Neuronal stem cell (in vitro differentiated cells): ENCODE measurements at regions not wholly inside any gene's neighbourhood (a gene's known extent, or its start where the extent isn't known, plus 50 kb on each side); places are given as distances from the start of the nearest gene placed in this dataset.

Source experiments
- DNase-seq: peaks from one replicate; pipeline ENCODE4 v3.0.0-alpha.2; 2013; ENCODE audit warnings: low spot score
- H2AFZ ChIP-seq: one replicate; pipeline ENCODE4 v1.6.1; 2013; ENCODE audit warnings: mild to moderate bottlenecking, low read length, inconsistent platforms
- H2AK5ac ChIP-seq: 2 replicates; pipeline ENCODE4 v1.6.1; 2013; ENCODE audit warnings: low read depth, mild to moderate bottlenecking, inconsistent platforms, low read length, moderate library complexity, mixed read lengths
- H2BK120ac ChIP-seq: 2 replicates; pipeline ENCODE4 v1.6.1; 2013; ENCODE audit warnings: low read depth, mild to moderate bottlenecking, inconsistent platforms, low read length, moderate library complexity, mixed read lengths
- H2BK12ac ChIP-seq: one replicate; pipeline ENCODE4 v1.6.1; 2013; ENCODE audit warnings: low read length, inconsistent platforms
- H2BK15ac ChIP-seq: 2 replicates; pipeline ENCODE4 v1.6.1; 2013; ENCODE audit warnings: mild to moderate bottlenecking, low read length, inconsistent platforms, mixed read lengths
- H2BK5ac ChIP-seq: one replicate; pipeline ENCODE4 v1.6.1; 2013; ENCODE audit warnings: inconsistent platforms, mild to moderate bottlenecking, low read length, moderate library complexity
- H3K14ac ChIP-seq: one replicate; pipeline ENCODE4 v1.6.1; 2013; ENCODE audit warnings: low read length, inconsistent platforms
- H3K18ac ChIP-seq: 2 replicates; pipeline ENCODE4 v1.6.1; 2013; ENCODE audit warnings: low read length, inconsistent platforms
- H3K23ac ChIP-seq: 2 replicates; pipeline ENCODE4 v1.6.1; 2013; ENCODE audit warnings: low read depth, mild to moderate bottlenecking, mixed read lengths, low read length, inconsistent platforms; ENCODE audit not compliant: poor library complexity
- H3K27ac ChIP-seq: replicated peaks from 3 replicates; pipeline ENCODE4 v1.5.1; 2013; ENCODE audit warnings: low read length, inconsistent platforms
- H3K27me3 ChIP-seq, 3 experiments: 2 replicates each; pipeline ENCODE4 v1.6.1; 2013; ENCODE audit warnings: low read length in 3 of 3, mild to moderate bottlenecking in 2 of 3, inconsistent platforms in 1 of 3, low read depth in 1 of 3, mixed read lengths in 1 of 3, moderate library complexity in 1 of 3; ENCODE audit not compliant: control insufficient read depth in 3 of 3, insufficient read depth in 3 of 3
- H3K36me3 ChIP-seq, 2 donors: replicated peaks in 1 of 2; 2 replicates each; pipeline ENCODE4 v1.6.1; 2013; ENCODE audit warnings: low read length in 2 of 2; ENCODE audit not compliant: control insufficient read depth in 2 of 2, insufficient read depth in 2 of 2
- H3K4ac ChIP-seq: 2 replicates; pipeline ENCODE4 v1.6.1; 2013; ENCODE audit warnings: inconsistent platforms, mild to moderate bottlenecking, low read length, moderate library complexity
- H3K4me1 ChIP-seq, 2 donors: 1 replicate in 1 of 2; 2 replicates in 1 of 2; pipeline ENCODE4 v1.6.1; 2013; ENCODE audit warnings: low read length in 2 of 2, low read depth in 1 of 2; ENCODE audit not compliant: control insufficient read depth in 2 of 2, insufficient read depth in 1 of 2
- H3K4me2 ChIP-seq: one replicate; pipeline ENCODE4 v1.6.1; 2013; ENCODE audit warnings: mild to moderate bottlenecking, low read length, inconsistent platforms; ENCODE audit not compliant: insufficient read depth, poor library complexity, severe bottlenecking
- H3K4me3 ChIP-seq, 2 donors: 2 replicates each; pipeline ENCODE4 v1.5.1; 2013; ENCODE audit warnings: low read length in 2 of 2, mild to moderate bottlenecking in 2 of 2, inconsistent platforms in 1 of 2, moderate library complexity in 1 of 2
- H3K79me1 ChIP-seq: one replicate; pipeline ENCODE4 v1.6.1; 2013; ENCODE audit warnings: low read depth, mild to moderate bottlenecking, inconsistent platforms, low read length, moderate library complexity
- H3K9ac ChIP-seq: one replicate; pipeline ENCODE4 v1.6.1; 2013; ENCODE audit warnings: mild to moderate bottlenecking, low read depth, low read length, inconsistent platforms; ENCODE audit not compliant: poor library complexity
- H3K9me3 ChIP-seq, 2 donors: replicated peaks in 1 of 2; 2 replicates each; pipeline versions ENCODE3 to v1.6.1; 2013; ENCODE audit warnings: low read length in 2 of 2, mild to moderate bottlenecking in 2 of 2, inconsistent platforms in 1 of 2, low read depth in 1 of 2, mixed read lengths in 1 of 2, moderate library complexity in 1 of 2; ENCODE audit not compliant: control insufficient read depth in 2 of 2, insufficient read depth in 1 of 2
- H4K8ac ChIP-seq: one replicate; pipeline ENCODE4 v1.6.1; 2013; ENCODE audit warnings: low read depth, mild to moderate bottlenecking, inconsistent platforms, low read length, moderate library complexity
- H4K91ac ChIP-seq: one replicate; pipeline ENCODE4 v1.6.1; 2013; ENCODE audit warnings: low read length, low read depth, mild to moderate bottlenecking, inconsistent platforms; ENCODE audit not compliant: poor library complexity
- WGBS, 2 donors: extraction: QIAGEN DNeasy Blood & Tissue Kit; methylation state at CpG; one replicate each; pipeline ENCODE4 v1.1.7; 2013; ENCODE audit warnings: missing lambda C conversion rate in 2 of 2, mixed read lengths in 1 of 2; ENCODE audit not compliant: insufficient read length in 2 of 2, insufficient replicate concordance in 1 of 2; ENCODE audit errors: extremely low coverage in 2 of 2; 5-methylcytosine and 5-hydroxymethylcytosine counted together

- no peak overlapping the region for H3K4ac ChIP-seq
- no peak overlapping the region for H3K4me3 ChIP-seq
- H3K36me3 ChIP-seq: no peaks in the 10 kb centered on the region
- H2AK5ac ChIP-seq: no peak overlapping the region
- peaks cover 0 to 2% of the 10 kb centered on the region in 2 donors for H3K4me1 ChIP-seq
- H3K4me2 ChIP-seq: no peak overlapping the region
- H2BK12ac ChIP-seq: no peak overlapping the region
- no peak overlapping the region for H3K23ac ChIP-seq
- H2BK120ac ChIP-seq: no peak overlapping the region
- H4K91ac ChIP-seq: no peak overlapping the region
- no peak for DNase-seq
- no peak overlapping the region for H4K8ac ChIP-seq
- H3K9me3 ChIP-seq: no peaks in the 10 kb centered on the region
- H3K79me1 ChIP-seq: no peaks in the 10 kb centered on the region
- H3K27ac ChIP-seq: no peak overlapping the region
- no peak overlapping the region for H2BK15ac ChIP-seq
- H3K18ac ChIP-seq: no peak overlapping the region
- no peaks in the 10 kb centered on the region for H3K27me3 ChIP-seq
- no peak overlapping the region for H2AFZ ChIP-seq
- H2BK5ac ChIP-seq: no peak overlapping the region
- H3K9ac ChIP-seq: no peak overlapping the region
- no peak overlapping the region for H3K14ac ChIP-seq
These were observed 78.4 kb downstream of the SOX9 start for GRCh38 chr17:72199256-72199655.

- Histone ChIP-seq H3K79me1 (no peaks in the 10 kb centered on the region), H3K4me1 (peaks cover 6 to 20% of the 10 kb centered on the region in 2 donors), H2AK5ac (no peak overlapping the region), H2BK12ac (no peak overlapping the region), H3K36me3 (no peaks in the 10 kb centered on the region), H3K23ac (no peak overlapping the region), H3K4ac (no peak overlapping the region), H3K27ac (peak overlapping the region; percentile 62), H3K14ac (no peak overlapping the region), H3K18ac (peak overlapping the region; percentile 36), H2BK15ac (no peak overlapping the region), H3K4me2 (no peak overlapping the region), H3K9me3 (no peaks in the 10 kb centered on the region), H3K4me3 (no peak overlapping the region), H2AFZ (peak overlapping the region; percentile 68), H3K9ac (no peak overlapping the region), H4K91ac (no peak overlapping the region), H2BK120ac (no peak overlapping the region), H3K27me3 (peaks cover 0 to 17% (median 0%) of the 10 kb centered on the region in 3 experiments), H4K8ac (no peak overlapping the region), H2BK5ac (no peak overlapping the region)
- DNase-seq: no peak
- WGBS, 2 donors: no CpG with 5 or more reads among the region's 10 CpGs
These were observed 83.9 kb downstream of the SOX9 start for GRCh38 chr17:72204742-72205141.

DNA sequence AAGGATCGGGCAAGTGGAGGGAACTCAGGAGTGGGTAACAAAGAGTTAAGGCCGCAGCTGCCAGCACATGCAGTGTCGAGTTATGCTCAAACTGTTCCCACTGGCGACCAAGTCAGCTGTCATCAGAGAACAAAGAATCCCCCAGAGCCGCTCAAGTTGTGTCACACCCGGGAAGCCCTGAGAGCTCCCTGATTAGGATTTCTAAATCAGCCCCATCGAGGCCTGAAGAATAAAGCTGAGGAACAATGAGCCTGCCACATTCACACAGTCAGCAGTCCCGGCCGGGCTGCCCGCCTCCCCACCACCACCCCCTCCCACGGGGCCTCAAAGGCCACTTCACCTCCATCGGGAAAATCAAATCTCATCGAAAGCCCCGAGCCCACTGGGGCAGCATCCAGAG, 84.5 kb downstream of the SOX9 start:
- Histone ChIP-seq H3K4me1 (peaks cover 6 to 21% of the 10 kb centered on the region in 2 donors), H3K36me3 (no peaks in the 10 kb centered on the region), H2AK5ac (no peak overlapping the region), H2BK15ac (no peak overlapping the region), H3K9ac (no peak overlapping the region), H2BK12ac (no peak overlapping the region), H3K14ac (no peak overlapping the region), H3K23ac (no peak overlapping the region), H2BK5ac (no peak overlapping the region), H3K4me3 (no peak overlapping the region), H3K27me3 (peaks cover 0 to 17% (median 0%) of the 10 kb centered on the region in 3 experiments), H3K79me1 (no peaks in the 10 kb centered on the region), H4K91ac (no peak overlapping the region), H3K4ac (no peak overlapping the region), H2AFZ (peak overlapping the region; percentile 68), H4K8ac (no peak overlapping the region), H2BK120ac (no peak overlapping the region), H3K27ac (peak overlapping the region; percentile 62), H3K18ac (peak overlapping the region; percentile 22), H3K9me3 (no peaks in the 10 kb centered on the region), H3K4me2 (peak overlapping the region; percentile 28)
- DNase-seq: peak; percentile 41
- WGBS, 2 donors: no CpG with 5 or more reads among the region's 14 CpGs

- H3K27ac ChIP-seq: peak overlapping the region; percentile 62
These were observed 85.0 kb downstream of the SOX9 start for GRCh38 chr17:72205822-72206221.

More at GRCh38 chr17:72205822-72206221, 85.0 kb downstream of the SOX9 start:
- H3K79me1 ChIP-seq: no peaks in the 10 kb centered on the region
- peak overlapping the region; percentile 68 for H2AFZ ChIP-seq
- H3K18ac ChIP-seq: no peak overlapping the region
- H3K4me1 ChIP-seq: peaks cover 6 to 21% of the 10 kb centered on the region in 2 donors
- no peak overlapping the region for H3K9ac ChIP-seq
- no peak overlapping the region for H3K4me3 ChIP-seq
- no peak overlapping the region for H3K14ac ChIP-seq
- no peaks in the 10 kb centered on the region for H3K9me3 ChIP-seq
- H2AK5ac ChIP-seq: no peak overlapping the region
- H2BK15ac ChIP-seq: no peak overlapping the region
- no peak overlapping the region for H2BK5ac ChIP-seq
- peaks cover 0 to 17% (median 0%) of the 10 kb centered on the region in 3 experiments for H3K27me3 ChIP-seq
- H3K36me3 ChIP-seq: no peaks in the 10 kb centered on the region
- no peak overlapping the region for H2BK120ac ChIP-seq
- no peak overlapping the region for H2BK12ac ChIP-seq
- no peak overlapping the region for H4K8ac ChIP-seq
- no peak overlapping the region for H3K4ac ChIP-seq
- no peak overlapping the region for H4K91ac ChIP-seq
- no peak for DNase-seq
- H3K23ac ChIP-seq: no peak overlapping the region
- no peak overlapping the region for H3K4me2 ChIP-seq
- WGBS, 2 donors: no CpG with 5 or more reads among the region's 3 CpGs
